Prostate gland (tissue), 2 donors: ENCODE measurements at regions not wholly inside any gene's neighbourhood (a gene's known extent, or its start where the extent isn't known, plus 50 kb on each side); places are given as distances from the start of the nearest gene placed in this dataset.

Experiments used
- CTCF ChIP-seq, 4 experiments: fragments of 200-600 bp in 2 of 4; fragments of 450-650 bp in 2 of 4; sonication (generic) in 2 of 4; IDR thresholded peaks; 1 replicate in 3 of 4; 2 replicates in 1 of 4; pipeline ENCODE4 v1.5.1; 2016 to 2019; ENCODE audit warnings: antibody characterized with exemption in 4 of 4, mild to moderate bottlenecking in 2 of 4, moderate library complexity in 2 of 4
- POLR2A ChIP-seq: fragments of 450-650 bp; IDR thresholded peaks from one replicate; pipeline ENCODE4 v1.6.1; 2016; ENCODE audit warnings: antibody characterized with exemption, mild to moderate bottlenecking
- POLR2AphosphoS5 ChIP-seq: sonication (generic); formaldehyde crosslinking; IDR thresholded peaks from one replicate; pipeline ENCODE4 v1.6.1; 2017; ENCODE audit warnings: antibody characterized with exemption

DNA sequence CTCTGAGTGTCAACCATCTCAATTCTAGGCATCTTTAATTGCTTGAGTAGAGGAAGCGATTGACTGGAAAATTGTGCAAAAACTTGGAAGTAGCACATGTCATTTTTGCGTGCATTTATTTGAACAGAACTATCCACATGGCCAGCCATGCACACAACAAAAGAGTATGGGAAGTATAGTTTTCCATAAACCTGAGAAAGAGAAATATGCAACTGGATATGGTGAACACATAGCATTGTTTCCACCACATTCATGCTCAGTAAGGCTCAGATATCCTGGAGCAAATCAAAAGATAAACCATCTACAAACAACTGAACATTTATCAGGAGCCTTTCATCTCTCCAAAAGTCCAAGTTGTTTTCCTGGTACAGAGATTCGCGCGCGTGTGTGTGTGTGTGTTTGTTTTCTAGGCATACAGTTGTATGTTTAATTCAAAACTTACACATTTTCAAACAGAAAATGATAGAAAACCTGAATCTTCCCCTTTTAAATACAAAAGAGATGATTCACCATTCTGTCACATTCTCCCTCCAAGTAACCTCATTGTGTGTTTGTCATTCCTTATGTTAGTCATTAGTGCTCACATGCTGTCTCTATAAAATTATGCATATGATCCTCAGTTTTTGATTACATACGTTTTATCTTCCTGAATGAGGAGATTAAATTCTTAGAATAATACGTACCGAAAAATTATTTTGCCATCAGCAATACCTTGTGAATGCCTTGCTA is 780.4 kb upstream of the NRXN1 start:
- TF ChIP-seq CTCF (IDR thresholded peaks at IDR 0.05) (no peak), POLR2A (no peak), POLR2AphosphoS5 (no peak)
